RWPE2 (cell line): ENCODE measurements at regions not wholly inside any gene's neighbourhood (a gene's known extent, or its start where the extent isn't known, plus 50 kb on each side); places are given as distances from the start of the nearest gene placed in this dataset.

Source experiments
- ATAC-seq: fragments of 200-7000 bp; cut with Tn5 transposase; 3 replicates; pipeline ENCODE4 v1.9.1; 2021; ENCODE audit warnings: low read depth
- DNase-seq: peaks from one replicate; pipeline ENCODE4 v3.0.0-alpha.2; 2020; ENCODE audit warnings: low spot score
- H3K27ac ChIP-seq: fragments of 450-650 bp; 2 replicates; pipeline ENCODE4 v1.5.1; 2017; ENCODE audit warnings: mild to moderate bottlenecking; ENCODE audit not compliant: poor library complexity, severe bottlenecking
- H3K27me3 ChIP-seq: fragments of 250-450 bp; sonication (Bioruptor Pico); 2 replicates; pipeline ENCODE4 v1.5.1; 2021; ENCODE audit warnings: mild to moderate bottlenecking, moderate library complexity; ENCODE audit not compliant: insufficient read depth, poor library complexity, severe bottlenecking
- H3K36me3 ChIP-seq: fragments of 250-450 bp; sonication (Bioruptor Pico); 2 replicates; pipeline ENCODE4 v1.5.1; 2020; ENCODE audit warnings: low read depth, mild to moderate bottlenecking, moderate library complexity
- H3K4me1 ChIP-seq: fragments of 250-450 bp; sonication (Bioruptor Pico); 2 replicates; pipeline ENCODE4 v1.5.1; 2021; ENCODE audit warnings: mild to moderate bottlenecking, moderate library complexity; ENCODE audit not compliant: insufficient read depth, poor library complexity, severe bottlenecking
- H3K4me3 ChIP-seq: fragments of 250-450 bp; sonication (Bioruptor Pico); 2 replicates; pipeline ENCODE4 v1.5.1; 2021; ENCODE audit warnings: mild to moderate bottlenecking, moderate library complexity; ENCODE audit not compliant: severe bottlenecking
- H3K9me3 ChIP-seq: fragments of 250-450 bp; sonication (Bioruptor Pico); 2 replicates; pipeline ENCODE4 v1.5.1; 2021; ENCODE audit warnings: mild to moderate bottlenecking, moderate library complexity; ENCODE audit not compliant: severe bottlenecking
- CTCF ChIP-seq: fragments of 450-650 bp; IDR thresholded peaks from one replicate; pipeline ENCODE4 v1.5.1; 2017; ENCODE audit warnings: mild to moderate bottlenecking, moderate library complexity; ENCODE audit not compliant: poor library complexity, severe bottlenecking

- H3K36me3 ChIP-seq, result no peaks in the 10 kb centered on the region
- H3K27ac ChIP-seq, result no peak overlapping the region
- H3K27me3 ChIP-seq, result no peaks in the 10 kb centered on the region
- ATAC-seq (no peak), DNase-seq (no peak)
- no peaks in the 10 kb centered on the region for H3K9me3 ChIP-seq
- no peak overlapping the region for H3K4me3 ChIP-seq
- TF ChIP-seq CTCF, result no peak
- H3K4me1 ChIP-seq, result no peaks in the 10 kb centered on the region
These were observed 418.9 kb downstream of the PRDM2 start for GRCh38 chr1:14118691-14119485.

GRCh38 chr1:14120895-14121294, 420.9 kb downstream of the PRDM2 start:
- no peak for DNase-seq
- Histone ChIP-seq H3K27ac (no peak overlapping the region), H3K4me1 (no peaks in the 10 kb centered on the region), H3K27me3 (no peaks in the 10 kb centered on the region), H3K36me3 (no peaks in the 10 kb centered on the region), H3K9me3 (no peaks in the 10 kb centered on the region), H3K4me3 (no peak overlapping the region)
- TF ChIP-seq CTCF, result no peak
- peak; percentile 56; the same call in 2 of the 3 replicates for ATAC-seq

- DNase-seq, result no peak
- H3K27ac ChIP-seq, result no peak overlapping the region
These were observed 428.1 kb downstream of the PRDM2 start for GRCh38 chr1:14128096-14128495.

GRCh38 chr1:14129009-14129408, 429.0 kb downstream of the PRDM2 start:
- Histone ChIP-seq H3K4me1 (no peaks in the 10 kb centered on the region), H3K4me3 (no peak overlapping the region), H3K27me3 (no peaks in the 10 kb centered on the region), H3K36me3 (no peaks in the 10 kb centered on the region), H3K9me3 (no peaks in the 10 kb centered on the region), H3K27ac (no peak overlapping the region)
- TF ChIP-seq CTCF, result no peak
- ATAC-seq (no peak), DNase-seq (no peak)

More at GRCh38 chr1:14128096-14128495, 428.1 kb downstream of the PRDM2 start:
- no peaks in the 10 kb centered on the region for H3K4me1 ChIP-seq
- peak; percentile 35; the same call in 1 of the 3 replicates for ATAC-seq
- no peak overlapping the region for H3K4me3 ChIP-seq
- no peaks in the 10 kb centered on the region for H3K9me3 ChIP-seq
- TF ChIP-seq CTCF, result no peak
- H3K36me3 ChIP-seq, result no peaks in the 10 kb centered on the region
- H3K27me3 ChIP-seq, result no peaks in the 10 kb centered on the region

- ATAC-seq, result no peak
- no peak for TF ChIP-seq CTCF
- DNase-seq, result no peak
- Histone ChIP-seq H3K4me3 (no peak overlapping the region), H3K9me3 (no peaks in the 10 kb centered on the region), H3K4me1 (peaks cover 31% of the 10 kb centered on the region), H3K36me3 (no peaks in the 10 kb centered on the region), H3K27me3 (no peaks in the 10 kb centered on the region), H3K27ac (no peak overlapping the region)
These were observed 435.1 kb downstream of the PRDM2 start for GRCh38 chr1:14135070-14135469.
